GM04504 (cell line): ENCODE measurements at regions not wholly inside any gene's neighbourhood (a gene's known extent, or its start where the extent isn't known, plus 50 kb on each side); places are given as distances from the start of the nearest gene placed in this dataset.

ENCODE experiments used
- DNase-seq: peaks from one replicate; pipeline ENCODE4 v3.0.0-alpha.2; 2012; ENCODE audit warnings: low read depth

- no peak for DNase-seq
These were observed 378.4 kb downstream of the RPRM start for GRCh38 chr2:153100151-153100550.

GRCh38 chr2:153098073-153098472, 379.7 kb downstream of the ARL6IP6 start:
- no peak for DNase-seq

GRCh38 chr2:153096272-153096671, 377.9 kb downstream of the ARL6IP6 start:
- no peak for DNase-seq

GRCh38 chr2:153091344-153091743, 372.9 kb downstream of the ARL6IP6 start:
- no peak for DNase-seq

GRCh38 chr2:153079315-153079714, 360.9 kb downstream of the ARL6IP6 start:
- DNase-seq, result no peak

- no peak for DNase-seq
These were observed 358.9 kb downstream of the ARL6IP6 start for GRCh38 chr2:153077311-153077710.

GRCh38 chr2:153074207-153074606, 355.8 kb downstream of the ARL6IP6 start:
- DNase-seq, result no peak

GRCh38 chr2:153072813-153073212, 354.4 kb downstream of the ARL6IP6 start:
- no peak for DNase-seq

- no peak for DNase-seq
These were observed 353.7 kb downstream of the ARL6IP6 start for GRCh38 chr2:153072077-153072476.

- DNase-seq, result no peak
These were observed 352.7 kb downstream of the ARL6IP6 start for GRCh38 chr2:153071090-153071489.

- no peak for DNase-seq
These were observed 350.5 kb downstream of the ARL6IP6 start for GRCh38 chr2:153068915-153069314.

- DNase-seq, result no peak
These were observed 349.6 kb downstream of the ARL6IP6 start for GRCh38 chr2:153068052-153068451.

- DNase-seq, result no peak
These were observed 341.1 kb downstream of the ARL6IP6 start for GRCh38 chr2:153059338-153060052.

GRCh38 chr2:153057743-153058142, 339.3 kb downstream of the ARL6IP6 start:
- no peak for DNase-seq

GRCh38 chr2:153055182-153055581, 336.8 kb downstream of the ARL6IP6 start:
- DNase-seq, result no peak

- no peak for DNase-seq
These were observed 334.6 kb downstream of the ARL6IP6 start for GRCh38 chr2:153052807-153053559.

GRCh38 chr2:153047220-153047619, 328.8 kb downstream of the ARL6IP6 start:
- DNase-seq, result no peak

- DNase-seq, result no peak
These were observed 325.0 kb downstream of the ARL6IP6 start for GRCh38 chr2:153043385-153043784.

GRCh38 chr2:153028626-153029025, 310.2 kb downstream of the ARL6IP6 start:
- no peak for DNase-seq

GRCh38 chr2:153027533-153027932, 309.1 kb downstream of the ARL6IP6 start:
- no peak for DNase-seq

GRCh38 chr2:153020201-153020600, 301.8 kb downstream of the ARL6IP6 start:
- DNase-seq, result no peak

GRCh38 chr2:153005071-153005730, 286.8 kb downstream of the ARL6IP6 start:
- DNase-seq, result no peak

- DNase-seq, result no peak
These were observed 286.2 kb downstream of the ARL6IP6 start for GRCh38 chr2:153004627-153005026.
